PC-3 (cell line): ENCODE measurements at regions not wholly inside any gene's neighbourhood (a gene's known extent, or its start where the extent isn't known, plus 50 kb on each side); places are given as distances from the start of the nearest gene placed in this dataset.

ENCODE experiments used
- ATAC-seq: fragments of 200-7000 bp; cut with Tn5 transposase; 2 replicates; pipeline ENCODE4 v1.9.1; 2020; ENCODE audit warnings: mild to moderate bottlenecking, moderate library complexity
- BruUV-seq: library from RNA; stranded (reverse); fragments of 400-500 nt; replicated peaks from 2 replicates; lab custom pipeline; 2021; lab: Mats Ljungman, UMichigan
- CTCF ChIA-PET: fragments of 300-600 bp; sonication (Branson Sonifier 250); formaldehyde crosslinking; loops from one replicate; lab custom pipeline; 2022; ENCODE audit warnings: antibody characterized with exemption; lab: Charles Lee
- POLR2A ChIA-PET: fragments of 300-600 bp; sonication (Branson Sonifier 250); formaldehyde crosslinking; loops from one replicate; lab custom pipeline; 2022; ENCODE audit warnings: antibody characterized with exemption; ENCODE audit not compliant: unreplicated experiment; lab: Charles Lee
- DNase-seq: peaks from one replicate; pipeline ENCODE4 v3.0.0-alpha.2; 2015
- H2AFZ ChIP-seq: fragments of 300-600 bp; sonication (generic); 2 replicates; pipeline ENCODE4 v1.6.0; 2016; ENCODE audit warnings: antibody characterized with exemption, low read length
- H3F3A ChIP-seq: fragments of 300-600 bp; sonication (generic); one replicate; pipeline ENCODE4 v1.6.0; 2017; ENCODE audit warnings: antibody characterized with exemption, low read length, control low read depth, mild to moderate bottlenecking; ENCODE audit not compliant: unreplicated experiment
- H3K27ac ChIP-seq: fragments of 300-600 bp; sonication (generic); 2 replicates; pipeline ENCODE4 v1.5.1; 2016; ENCODE audit warnings: mild to moderate bottlenecking, low read length
- H3K27me3 ChIP-seq: fragments of 300-600 bp; sonication (generic); 2 replicates; pipeline ENCODE4 v1.6.1; 2016; ENCODE audit warnings: low read length, mixed read lengths
- H3K36me3 ChIP-seq: fragments of 300-600 bp; sonication (generic); 2 replicates; pipeline ENCODE4 v1.6.1; 2016; ENCODE audit warnings: low read depth, mixed run types, low read length, mixed read lengths
- H3K4me1 ChIP-seq: fragments of 300-600 bp; sonication (generic); 2 replicates; pipeline ENCODE4 v1.5.1; 2016; ENCODE audit warnings: low read length; ENCODE audit not compliant: insufficient read depth
- H3K4me2 ChIP-seq: fragments of 300-600 bp; sonication (generic); 2 replicates; pipeline ENCODE4 v1.6.0; 2016; ENCODE audit warnings: low read length
- H3K4me3 ChIP-seq: fragments of 300-600 bp; sonication (generic); 2 replicates; pipeline ENCODE4 v1.5.1; 2016; ENCODE audit warnings: mild to moderate bottlenecking, low read length, mixed read lengths
- H3K79me2 ChIP-seq: fragments of 300-600 bp; sonication (generic); 2 replicates; pipeline ENCODE4 v1.6.1; 2017; ENCODE audit warnings: low read length, mixed read lengths
- H3K9ac ChIP-seq: fragments of 300-600 bp; sonication (generic); 2 replicates; pipeline ENCODE4 v1.6.0; 2016; ENCODE audit warnings: mild to moderate bottlenecking, low read length
- H3K9me2 ChIP-seq: fragments of 300-600 bp; sonication (generic); replicated peaks from 2 replicates; pipeline ENCODE4 v1.6.1; 2016; ENCODE audit warnings: mixed run types, low read length, mixed read lengths
- H3K9me3 ChIP-seq: fragments of 300-600 bp; sonication (generic); 2 replicates; pipeline ENCODE4 v1.6.1; 2016; ENCODE audit warnings: low read length, mixed read lengths
- H4K20me1 ChIP-seq: fragments of 300-600 bp; sonication (generic); 2 replicates; pipeline ENCODE4 v1.6.1; 2016; ENCODE audit warnings: low read length, mixed read lengths
- EZH2 ChIP-seq: fragments of 300-600 bp; sonication (generic); IDR thresholded peaks from one replicate; pipeline ENCODE4 v1.6.1; 2017; ENCODE audit warnings: antibody characterized with exemption, mild to moderate bottlenecking, low read length; ENCODE audit not compliant: unreplicated experiment
- EZH2phosphoT487 ChIP-seq: fragments of 300-600 bp; sonication (generic); IDR thresholded peaks from 2 replicates; pipeline ENCODE4 v1.6.1; 2018; ENCODE audit warnings: mild to moderate bottlenecking, antibody characterized with exemption, low read length, borderline replicate concordance
- intact Hi-C: fragments of 100-400 bp; cut with micrococcal nuclease; formaldehyde crosslinking; loops from 2 replicates; pipeline ENCODE4 v1.9.0; 2023
- TF ChIP-seq, protein P1 (sequence below): fragments of 300-600 bp; sonication (generic); conservative IDR thresholded peaks from 2 replicates; pipeline ENCODE4 v1.5.1; 2017; ENCODE audit warnings: antibody characterized with exemption, low read depth, mild to moderate bottlenecking, low read length

DNA sequence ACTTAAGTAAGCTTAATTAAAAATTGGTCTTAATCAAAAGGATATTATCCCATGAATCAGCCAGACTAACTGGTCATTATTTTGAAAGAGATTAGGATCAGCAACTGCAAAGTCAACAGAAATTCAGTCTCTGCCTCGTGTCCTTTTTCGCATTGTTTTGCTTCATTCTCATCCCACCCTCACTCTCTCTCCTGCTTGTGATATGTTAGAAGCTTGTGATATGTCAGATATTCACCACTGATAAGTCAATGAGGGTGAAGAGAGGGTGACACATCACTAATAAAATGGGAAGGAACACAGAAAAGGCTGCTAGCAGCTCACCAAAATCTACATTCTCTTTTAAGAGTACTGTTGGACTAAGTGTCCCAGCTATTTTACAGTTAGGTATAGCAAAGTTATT, 146.1 kb downstream of the SUCNR1 start:
- ChIA-PET POLR2A (no interaction called here), CTCF (no interaction called here)
- Histone ChIP-seq H3K4me1 (peaks cover 33% of the 10 kb centered on the region), H2AFZ (no peak overlapping the region), H3K9ac (no peak overlapping the region), H3K4me3 (no peak overlapping the region), H4K20me1 (no peaks in the 10 kb centered on the region), H3K79me2 (no peaks in the 10 kb centered on the region), H3K9me3 (no peaks in the 10 kb centered on the region), H3K36me3 (no peaks in the 10 kb centered on the region), H3K27me3 (no peaks in the 10 kb centered on the region), H3K9me2 (no peaks in the 10 kb centered on the region), H3F3A (no peaks in the 10 kb centered on the region), H3K27ac (no peak overlapping the region), H3K4me2 (peak overlapping the region; percentile 26)
- TF ChIP-seq EZH2 (no peak), EZH2phosphoT487 (no peak)
- TF ChIP-seq, protein P1, sequence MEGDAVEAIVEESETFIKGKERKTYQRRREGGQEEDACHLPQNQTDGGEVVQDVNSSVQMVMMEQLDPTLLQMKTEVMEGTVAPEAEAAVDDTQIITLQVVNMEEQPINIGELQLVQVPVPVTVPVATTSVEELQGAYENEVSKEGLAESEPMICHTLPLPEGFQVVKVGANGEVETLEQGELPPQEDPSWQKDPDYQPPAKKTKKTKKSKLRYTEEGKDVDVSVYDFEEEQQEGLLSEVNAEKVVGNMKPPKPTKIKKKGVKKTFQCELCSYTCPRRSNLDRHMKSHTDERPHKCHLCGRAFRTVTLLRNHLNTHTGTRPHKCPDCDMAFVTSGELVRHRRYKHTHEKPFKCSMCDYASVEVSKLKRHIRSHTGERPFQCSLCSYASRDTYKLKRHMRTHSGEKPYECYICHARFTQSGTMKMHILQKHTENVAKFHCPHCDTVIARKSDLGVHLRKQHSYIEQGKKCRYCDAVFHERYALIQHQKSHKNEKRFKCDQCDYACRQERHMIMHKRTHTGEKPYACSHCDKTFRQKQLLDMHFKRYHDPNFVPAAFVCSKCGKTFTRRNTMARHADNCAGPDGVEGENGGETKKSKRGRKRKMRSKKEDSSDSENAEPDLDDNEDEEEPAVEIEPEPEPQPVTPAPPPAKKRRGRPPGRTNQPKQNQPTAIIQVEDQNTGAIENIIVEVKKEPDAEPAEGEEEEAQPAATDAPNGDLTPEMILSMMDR: no peak
- DNase-seq (peak; percentile 51), ATAC-seq (no peak)
- intact Hi-C loops: no loop called here
- no TSS peak for BruUV-seq

DNA sequence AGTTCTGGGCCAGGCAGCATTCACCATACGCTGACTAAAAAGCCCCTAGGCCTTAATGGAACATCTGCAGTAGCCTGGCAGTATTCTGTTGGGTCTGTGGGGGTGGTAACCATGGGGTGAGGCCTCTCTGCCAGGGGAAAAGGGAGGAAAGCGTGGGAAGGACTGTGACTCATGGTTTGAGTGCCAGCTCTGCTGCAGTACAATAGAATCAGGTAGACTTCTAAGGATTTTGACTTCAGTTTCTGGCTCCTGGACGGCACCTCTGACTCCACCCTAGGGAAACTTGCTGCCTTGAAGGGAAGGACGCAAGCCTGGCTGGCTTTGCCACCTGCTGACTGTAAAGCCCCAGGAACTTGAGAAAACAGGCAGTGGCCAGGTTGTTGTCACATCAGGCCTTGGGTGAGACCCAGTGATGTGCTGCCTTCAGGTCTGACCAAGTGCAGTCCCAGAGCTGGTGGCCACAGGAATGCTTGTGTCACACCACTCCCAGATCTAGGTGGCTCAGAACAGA, 148.6 kb downstream of the SUCNR1 start:
- ChIA-PET POLR2A (interaction anchor here (0.5 kb wide), 1 partner anchor 247 kb away, joined by 33 read pairs; no protein-coding TSS in a partner anchor), CTCF (interaction anchor here (0.6 kb wide), 2 partner anchors 83 to 96 kb away, joined by 3 read pairs; no protein-coding TSS in a partner anchor)
- Histone ChIP-seq H3K9me3 (no peaks in the 10 kb centered on the region), H3K4me1 (peaks cover 51% of the 10 kb centered on the region), H3K27me3 (no peaks in the 10 kb centered on the region), H3K4me3 (no peak overlapping the region), H2AFZ (peak overlapping the region; percentile 18; the same call in 1 of the 2 replicates), H3F3A (no peaks in the 10 kb centered on the region), H3K4me2 (peak overlapping the region; percentile 41), H4K20me1 (no peaks in the 10 kb centered on the region), H3K79me2 (no peaks in the 10 kb centered on the region), H3K9ac (peak overlapping the region; percentile 46; the same call in 1 of the 2 replicates), H3K36me3 (no peaks in the 10 kb centered on the region), H3K27ac (peak overlapping the region; percentile 72), H3K9me2 (no peaks in the 10 kb centered on the region)
- intact Hi-C loops: loop anchor here (1.0 kb wide), 1 partner anchor 46 kb away; no protein-coding TSS in a partner anchor
- peak; percentile 97 for DNase-seq
- TF ChIP-seq, protein P1: no peak
- peak; percentile 85 for TF ChIP-seq EZH2phosphoT487
- TF ChIP-seq EZH2: no peak
- ATAC-seq: peak; percentile 77
- no TSS peak for BruUV-seq

DNA sequence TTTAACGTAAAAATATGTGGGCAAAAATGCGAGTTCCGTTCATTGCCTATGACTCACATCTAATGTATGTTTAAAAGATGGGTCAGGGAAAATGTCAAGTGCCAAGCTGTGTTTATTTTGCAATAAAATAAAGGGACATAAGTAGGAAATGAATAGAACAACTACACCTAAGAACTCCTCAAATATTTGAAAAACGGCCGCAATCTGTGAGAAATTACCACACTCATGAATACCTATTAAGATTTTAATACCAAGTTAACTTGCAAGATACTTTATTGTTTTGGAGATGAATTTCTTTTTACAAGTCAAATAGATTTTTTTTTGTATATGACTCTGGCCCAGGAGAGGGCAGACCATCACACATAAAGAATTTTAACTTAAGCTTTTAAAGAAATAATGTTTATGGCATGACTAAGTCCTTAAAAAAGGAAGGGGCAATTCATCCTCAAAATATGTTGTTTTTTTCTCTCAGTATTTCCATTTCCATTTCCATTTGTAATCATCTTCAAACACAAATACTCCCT, 152.7 kb downstream of the SUCNR1 start:
- no peaks in the 10 kb centered on the region for H3K9me2 ChIP-seq
- H4K20me1 ChIP-seq: no peaks in the 10 kb centered on the region
- TF ChIP-seq EZH2: no peak
- TF ChIP-seq, protein P1: peak; percentile 67
- TF ChIP-seq EZH2phosphoT487: no peak
- peak; percentile 96 for DNase-seq
- H3K9me3 ChIP-seq: no peaks in the 10 kb centered on the region
- no TSS peak for BruUV-seq
- intact Hi-C loops: loop anchor here (1.0 to 2.0 kb wide), 10 partner anchors 46 to 591 kb away; no protein-coding TSS in a partner anchor
- peak overlapping the region; percentile 38; the same call in 1 of the 2 replicates for H3K4me3 ChIP-seq
- H3F3A ChIP-seq: no peaks in the 10 kb centered on the region
- peaks cover 39% of the 10 kb centered on the region for H3K4me1 ChIP-seq
- ChIA-PET POLR2A (interaction anchor here (0.6 kb wide), 2 partner anchors 50 to 266 kb away, joined by 3 to 13 read pairs; no protein-coding TSS in a partner anchor), CTCF (interaction anchor here (0.6 to 0.8 kb wide), 5 partner anchors 39 to 303 kb away, joined by 3 to 5 read pairs (median 3); no protein-coding TSS in a partner anchor)
- no peaks in the 10 kb centered on the region for H3K27me3 ChIP-seq
- H3K79me2 ChIP-seq: no peaks in the 10 kb centered on the region
- ATAC-seq: peak; percentile 49
- no peaks in the 10 kb centered on the region for H3K36me3 ChIP-seq
- peak overlapping the region; percentile 72 for H3K4me2 ChIP-seq
- peak overlapping the region; percentile 74 for H3K27ac ChIP-seq
- no peak overlapping the region for H2AFZ ChIP-seq
- peak overlapping the region; percentile 32 for H3K9ac ChIP-seq
